ENCODE measurements at regions not wholly inside any gene's neighbourhood (a gene's known extent, or its start where the extent isn't known, plus 50 kb on each side); places are given as distances from the start of the nearest gene placed in this dataset.

DNA sequence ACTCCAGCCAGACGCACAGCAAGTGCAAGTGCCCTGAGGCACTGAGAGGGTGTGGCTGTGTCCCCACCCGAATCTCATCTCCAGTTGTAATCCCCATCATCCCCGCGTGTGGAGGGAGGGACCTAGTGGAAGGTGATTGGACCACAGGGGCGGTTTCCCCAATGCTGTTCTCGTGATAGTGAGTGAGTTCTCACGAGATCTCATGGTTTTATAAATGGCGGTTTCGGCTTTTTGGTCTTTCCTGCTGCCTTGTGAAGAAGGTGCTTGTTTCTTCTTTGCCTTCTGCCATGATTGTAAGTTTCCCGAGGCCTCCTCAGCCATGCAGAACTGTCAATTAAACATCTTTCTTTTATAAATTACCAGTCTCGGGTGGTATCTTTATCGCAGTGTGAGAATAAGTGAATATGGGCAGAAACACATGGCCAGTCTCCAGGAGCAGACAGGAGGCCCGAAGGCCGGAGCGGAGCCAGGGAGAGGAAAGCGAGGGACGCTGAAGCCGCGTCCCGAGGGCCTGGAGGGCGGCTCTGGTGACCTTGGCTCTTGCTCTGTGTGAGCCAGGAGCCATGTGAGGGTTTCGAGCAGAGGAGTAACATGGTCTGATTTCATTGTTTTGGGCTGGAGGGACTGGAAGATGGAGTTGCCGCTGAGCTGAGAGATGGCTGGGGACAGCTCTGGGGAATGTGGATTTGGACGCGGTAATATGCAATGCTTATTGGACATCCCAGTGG lies 76.0 kb upstream of the C1orf174 start:
- Histone ChIP-seq H4K20me1 (ENCODE audit: insufficient read depth) (no peaks in the 10 kb centered on the region), H3K4me2 (no peak overlapping the region), H3K4me3 (IDR thresholded peaks at IDR 0.05; ENCODE audit: insufficient read depth, low read depth, low read length) (no peak overlapping the region), H3K79me2 (ENCODE audit: insufficient read depth, low read depth) (no peaks in the 10 kb centered on the region), H3K36me3 (ENCODE audit: insufficient read depth) (no peaks in the 10 kb centered on the region), H2AFZ (ENCODE audit: low read depth) (no peak overlapping the region), H3K27me3 (ENCODE audit: insufficient read depth, low read depth) (peaks cover 5% of the 10 kb centered on the region; the same call in 1 of the 2 replicates), H3K9ac (no peak overlapping the region), H3K27ac (no peak overlapping the region), H3K4me1 (ENCODE audit: low read depth, poor library complexity, severe bottlenecking) (no peaks in the 10 kb centered on the region)
- no peak for TF ChIP-seq CTCF (conservative IDR thresholded peaks at IDR 0.05; ENCODE audit: low read depth, low read length)

- H3K27ac ChIP-seq: no peak overlapping the region
- no peak overlapping the region for H3K9ac ChIP-seq
- no peak for TF ChIP-seq CTCF (conservative IDR thresholded peaks at IDR 0.05; ENCODE audit: low read depth, low read length)
- H3K27me3 ChIP-seq (ENCODE audit: insufficient read depth, low read depth): peaks cover 6% of the 10 kb centered on the region; the same call in 1 of the 2 replicates
- no peak overlapping the region for H3K4me3 ChIP-seq (IDR thresholded peaks at IDR 0.05; ENCODE audit: insufficient read depth, low read depth, low read length)
- no peaks in the 10 kb centered on the region for H3K36me3 ChIP-seq (ENCODE audit: insufficient read depth)
- H3K79me2 ChIP-seq (ENCODE audit: insufficient read depth, low read depth): no peaks in the 10 kb centered on the region
- H3K4me1 ChIP-seq (ENCODE audit: low read depth, poor library complexity, severe bottlenecking): no peaks in the 10 kb centered on the region
- H3K4me2 ChIP-seq: no peak overlapping the region
- H4K20me1 ChIP-seq (ENCODE audit: insufficient read depth): no peaks in the 10 kb centered on the region
- no peak overlapping the region for H2AFZ ChIP-seq (ENCODE audit: low read depth)
Measured at GRCh38 chr1:3976821-3977220, 76.7 kb upstream of the C1orf174 start.

DNA sequence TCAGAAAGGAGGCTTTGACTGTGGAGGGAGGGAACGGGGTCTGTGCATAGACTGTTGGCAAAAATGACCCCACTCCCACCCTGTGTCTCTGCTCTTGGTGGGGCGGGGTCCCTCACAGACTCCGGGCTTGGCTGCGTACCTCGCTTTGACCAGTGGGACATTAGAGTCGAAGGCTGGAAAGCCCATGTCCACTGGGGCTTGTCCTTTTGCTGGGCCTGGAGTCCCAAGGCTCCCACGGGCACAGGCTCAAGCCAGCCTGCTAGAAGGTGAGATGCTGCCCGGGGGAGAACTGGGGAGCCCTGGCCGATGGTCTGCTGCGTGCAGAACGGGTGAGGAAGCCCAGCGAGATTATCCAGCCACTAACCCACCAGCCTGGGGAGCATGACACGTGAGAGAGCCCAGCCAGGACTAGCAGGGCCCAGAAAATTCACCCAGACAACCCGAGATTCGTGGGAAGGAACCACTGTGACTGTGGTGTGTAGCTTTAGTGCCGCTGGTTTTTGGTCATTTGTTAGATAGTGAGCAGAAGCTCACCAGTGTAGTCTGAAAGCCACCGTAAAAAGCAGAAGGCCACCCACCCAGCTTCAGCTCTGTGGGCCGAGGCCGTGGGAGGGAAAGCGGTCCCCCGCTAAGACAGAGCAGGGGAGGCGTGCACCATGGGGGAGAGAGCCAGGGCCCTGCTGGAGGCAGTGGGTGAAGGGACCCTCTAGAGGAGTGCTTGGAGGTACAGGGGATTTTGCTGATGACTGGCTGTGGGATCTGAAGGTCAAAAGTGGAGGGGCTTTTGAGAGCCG lies 78.3 kb upstream of the C1orf174 start:
- no peak overlapping the region for H3K9ac ChIP-seq
- no peak overlapping the region for H3K4me2 ChIP-seq
- no peak overlapping the region for H2AFZ ChIP-seq (ENCODE audit: low read depth)
- H3K36me3 ChIP-seq (ENCODE audit: insufficient read depth): no peaks in the 10 kb centered on the region
- no peaks in the 10 kb centered on the region for H4K20me1 ChIP-seq (ENCODE audit: insufficient read depth)
- peaks cover 15% of the 10 kb centered on the region; the same call in 1 of the 2 replicates for H3K27me3 ChIP-seq (ENCODE audit: insufficient read depth, low read depth)
- H3K27ac ChIP-seq: no peak overlapping the region
- H3K79me2 ChIP-seq (ENCODE audit: insufficient read depth, low read depth): no peaks in the 10 kb centered on the region
- no peak overlapping the region for H3K4me3 ChIP-seq (IDR thresholded peaks at IDR 0.05; ENCODE audit: insufficient read depth, low read depth, low read length)
- no peak for TF ChIP-seq CTCF (conservative IDR thresholded peaks at IDR 0.05; ENCODE audit: low read depth, low read length)
- no peaks in the 10 kb centered on the region for H3K4me1 ChIP-seq (ENCODE audit: low read depth, poor library complexity, severe bottlenecking)

DNA sequence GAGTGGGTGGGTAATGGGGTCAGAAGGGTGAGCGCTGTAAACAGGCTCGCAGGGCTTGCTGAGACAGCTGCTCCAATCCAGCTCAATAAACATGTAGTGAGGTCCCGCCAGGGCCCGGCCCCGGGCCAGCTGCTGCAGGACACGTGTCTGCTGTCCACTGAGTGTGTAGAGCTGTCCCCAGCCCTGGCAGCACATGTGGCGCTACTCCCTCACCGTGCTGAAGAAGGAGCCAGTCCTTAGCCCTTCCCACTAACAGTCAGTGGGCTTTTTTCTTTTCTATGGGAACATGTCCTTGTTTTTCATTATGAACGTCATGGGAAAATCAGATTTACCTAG lies 78.9 kb upstream of the C1orf174 start:
- no peaks in the 10 kb centered on the region for H4K20me1 ChIP-seq (ENCODE audit: insufficient read depth)
- H3K4me3 ChIP-seq (IDR thresholded peaks at IDR 0.05; ENCODE audit: insufficient read depth, low read depth, low read length): no peak overlapping the region
- no peak overlapping the region for H3K4me2 ChIP-seq
- H2AFZ ChIP-seq (ENCODE audit: low read depth): no peak overlapping the region
- no peak overlapping the region for H3K9ac ChIP-seq
- H3K27me3 ChIP-seq (ENCODE audit: insufficient read depth, low read depth): peaks cover 21% of the 10 kb centered on the region; the same call in 1 of the 2 replicates
- H3K79me2 ChIP-seq (ENCODE audit: insufficient read depth, low read depth): no peaks in the 10 kb centered on the region
- H3K4me1 ChIP-seq (ENCODE audit: low read depth, poor library complexity, severe bottlenecking): no peaks in the 10 kb centered on the region
- H3K36me3 ChIP-seq (ENCODE audit: insufficient read depth): no peaks in the 10 kb centered on the region
- TF ChIP-seq CTCF (conservative IDR thresholded peaks at IDR 0.05; ENCODE audit: low read depth, low read length): no peak
- no peak overlapping the region for H3K27ac ChIP-seq
